Stimulated activated naive B cell treated with anti-CD40 and anti-IgM and Interleukin-4, amounts not matched to agents 10 μg/mL and 1 μg/mL and 100 μg/mL, for 72 hours (primary cell): ENCODE measurements at regions not wholly inside any gene's neighbourhood (a gene's known extent, or its start where the extent isn't known, plus 50 kb on each side); places are given as distances from the start of the nearest gene placed in this dataset.

Source experiments
- ATAC-seq, 2 donors: fragments of 150-1000 bp; cut with Tn5 transposase; replicated peaks; 2 replicates each; pipeline ENCODE4 v1.10.0; 2021; ENCODE audit warnings: moderate library complexity in 1 of 2
- DNase-seq: peaks from one replicate; pipeline ENCODE4 v3.0.0; 2021
- H3K27ac Mint-ChIP-seq: one replicate; pipeline ENCODE4 v1.8.0; 2022; ENCODE audit warnings: mild to moderate bottlenecking, mixed read lengths
- H3K27me3 Mint-ChIP-seq, 2 donors: one replicate each; pipeline ENCODE4 v1.8.0; 2022; ENCODE audit warnings: mixed read lengths in 2 of 2
- H3K36me3 Mint-ChIP-seq, 2 donors: one replicate each; pipeline ENCODE4 v1.8.0; 2022; ENCODE audit warnings: mixed read lengths in 2 of 2, mild to moderate bottlenecking in 1 of 2
- H3K4me1 Mint-ChIP-seq, 2 donors: one replicate each; pipeline ENCODE4 v1.8.0; 2022; ENCODE audit warnings: mixed read lengths in 2 of 2, mild to moderate bottlenecking in 1 of 2
- H3K4me3 Mint-ChIP-seq, 2 donors: one replicate each; pipeline ENCODE4 v1.8.0; 2022; ENCODE audit warnings: mild to moderate bottlenecking in 2 of 2, mixed read lengths in 2 of 2, moderate library complexity in 1 of 2
- H3K9me3 Mint-ChIP-seq, 2 donors: one replicate each; pipeline ENCODE4 v1.8.0; 2022; ENCODE audit warnings: mixed read lengths in 2 of 2, mild to moderate bottlenecking in 1 of 2

- ATAC-seq (no peak), DNase-seq (no peak)
- H3K4me3 Mint-ChIP-seq: no peak overlapping the region
- H3K9me3 Mint-ChIP-seq: peaks cover 4 to 9% of the 10 kb centered on the region in 2 donors
- H3K36me3 Mint-ChIP-seq: peaks cover 0 to 3% of the 10 kb centered on the region in 2 donors
- H3K4me1 Mint-ChIP-seq: no peaks in the 10 kb centered on the region
- H3K27me3 Mint-ChIP-seq: peaks cover 0 to 9% of the 10 kb centered on the region in 2 donors
- H3K27ac Mint-ChIP-seq: no peak overlapping the region
These were observed 183.8 kb upstream of the HTR2A start for GRCh38 chr13:47080621-47081020.

- Mint-ChIP-seq H3K27ac (no peak overlapping the region), H3K4me3 (no peak overlapping the region), H3K9me3 (peaks cover 15 to 24% of the 10 kb centered on the region in 2 donors), H3K4me1 (no peaks in the 10 kb centered on the region), H3K27me3 (peaks cover 8 to 23% of the 10 kb centered on the region in 2 donors), H3K36me3 (peaks cover 2 to 3% of the 10 kb centered on the region in 2 donors)
- no peak for ATAC-seq
- DNase-seq: no peak
These were observed 179.6 kb upstream of the HTR2A start for GRCh38 chr13:47076500-47076899.

- Mint-ChIP-seq H3K4me3 (no peak overlapping the region), H3K36me3 (no peaks in the 10 kb centered on the region), H3K4me1 (peaks cover 0 to 5% of the 10 kb centered on the region in 2 donors), H3K27me3 (peaks cover 22 to 24% of the 10 kb centered on the region in 2 donors), H3K27ac (no peak overlapping the region), H3K9me3 (peaks cover 2% of the 10 kb centered on the region in 2 donors)
- DNase-seq: no peak
- ATAC-seq: no peak
These were observed 172.3 kb upstream of the HTR2A start for GRCh38 chr13:47069133-47069532.

GRCh38 chr13:47067306-47067705, 170.5 kb upstream of the HTR2A start:
- H3K27ac Mint-ChIP-seq: no peak overlapping the region
- peaks cover 9 to 13% of the 10 kb centered on the region in 2 donors for H3K9me3 Mint-ChIP-seq
- ATAC-seq (no peak), DNase-seq (no peak)
- H3K27me3 Mint-ChIP-seq: peaks cover 24 to 31% of the 10 kb centered on the region in 2 donors
- H3K36me3 Mint-ChIP-seq: peaks cover 3 to 7% of the 10 kb centered on the region in 2 donors
- H3K4me3 Mint-ChIP-seq: no peak overlapping the region
- H3K4me1 Mint-ChIP-seq: peaks cover 0 to 5% of the 10 kb centered on the region in 2 donors

GRCh38 chr13:47066226-47066625, 169.4 kb upstream of the HTR2A start:
- ATAC-seq (peak in 1 of 2 donors; percentile 20), DNase-seq (no peak)
- peaks cover 18 to 28% of the 10 kb centered on the region in 2 donors for H3K27me3 Mint-ChIP-seq
- peaks cover 11 to 14% of the 10 kb centered on the region in 2 donors for H3K9me3 Mint-ChIP-seq
- no peak overlapping the region for H3K27ac Mint-ChIP-seq
- no peak overlapping the region for H3K4me3 Mint-ChIP-seq
- peaks cover 0 to 5% of the 10 kb centered on the region in 2 donors for H3K4me1 Mint-ChIP-seq
- H3K36me3 Mint-ChIP-seq: peaks cover 3 to 7% of the 10 kb centered on the region in 2 donors

- ATAC-seq (no peak), DNase-seq (no peak)
- peaks cover 0 to 5% of the 10 kb centered on the region in 2 donors for H3K4me1 Mint-ChIP-seq
- H3K36me3 Mint-ChIP-seq: peaks cover 3 to 7% of the 10 kb centered on the region in 2 donors
- peaks cover 13 to 24% of the 10 kb centered on the region in 2 donors for H3K27me3 Mint-ChIP-seq
- peaks cover 14 to 20% of the 10 kb centered on the region in 2 donors for H3K9me3 Mint-ChIP-seq
- no peak overlapping the region for H3K27ac Mint-ChIP-seq
- no peak overlapping the region for H3K4me3 Mint-ChIP-seq
These were observed 167.5 kb upstream of the HTR2A start for GRCh38 chr13:47064381-47064780.

- no peaks in the 10 kb centered on the region for H3K4me1 Mint-ChIP-seq
- no peak overlapping the region for H3K4me3 Mint-ChIP-seq
- H3K27me3 Mint-ChIP-seq: peaks cover 4 to 6% of the 10 kb centered on the region in 2 donors
- no peaks in the 10 kb centered on the region for H3K36me3 Mint-ChIP-seq
- ATAC-seq (no peak), DNase-seq (no peak)
- H3K9me3 Mint-ChIP-seq: peaks cover 5 to 6% of the 10 kb centered on the region in 2 donors
- no peak overlapping the region for H3K27ac Mint-ChIP-seq
These were observed 152.6 kb upstream of the HTR2A start for GRCh38 chr13:47049276-47049989.

GRCh38 chr13:47046706-47047105, 149.9 kb upstream of the HTR2A start:
- peaks cover 2 to 10% of the 10 kb centered on the region in 2 donors for H3K4me1 Mint-ChIP-seq
- H3K27me3 Mint-ChIP-seq: peaks cover 11 to 15% of the 10 kb centered on the region in 2 donors
- no peak overlapping the region for H3K27ac Mint-ChIP-seq
- H3K4me3 Mint-ChIP-seq: no peak overlapping the region
- no peaks in the 10 kb centered on the region for H3K36me3 Mint-ChIP-seq
- H3K9me3 Mint-ChIP-seq: peaks cover 5 to 6% of the 10 kb centered on the region in 2 donors
- DNase-seq (no peak), ATAC-seq (no peak)

- peaks cover 11 to 15% of the 10 kb centered on the region in 2 donors for H3K27me3 Mint-ChIP-seq
- no peak overlapping the region for H3K4me3 Mint-ChIP-seq
- peaks cover 2 to 10% of the 10 kb centered on the region in 2 donors for H3K4me1 Mint-ChIP-seq
- H3K9me3 Mint-ChIP-seq: no peaks in the 10 kb centered on the region
- ATAC-seq (no peak), DNase-seq (no peak)
- H3K27ac Mint-ChIP-seq: no peak overlapping the region
- H3K36me3 Mint-ChIP-seq: no peaks in the 10 kb centered on the region
These were observed 148.0 kb upstream of the HTR2A start for GRCh38 chr13:47044842-47045241.

GRCh38 chr13:47039106-47039505, 142.3 kb upstream of the HTR2A start:
- Mint-ChIP-seq H3K9me3 (no peaks in the 10 kb centered on the region), H3K36me3 (no peaks in the 10 kb centered on the region), H3K27me3 (peaks cover 9 to 16% of the 10 kb centered on the region in 2 donors), H3K27ac (no peak overlapping the region), H3K4me1 (peaks cover 8 to 17% of the 10 kb centered on the region in 2 donors), H3K4me3 (no peak overlapping the region)
- ATAC-seq (no peak), DNase-seq (no peak)

- Mint-ChIP-seq H3K9me3 (no peaks in the 10 kb centered on the region), H3K27me3 (peaks cover 5 to 14% of the 10 kb centered on the region in 2 donors), H3K4me1 (peaks cover 8 to 12% of the 10 kb centered on the region in 2 donors), H3K36me3 (no peaks in the 10 kb centered on the region), H3K4me3 (no peak overlapping the region), H3K27ac (no peak overlapping the region)
- ATAC-seq: no peak
- no peak for DNase-seq
These were observed 141.3 kb upstream of the HTR2A start for GRCh38 chr13:47038188-47038587.

GRCh38 chr13:47036294-47037008, 139.6 kb upstream of the HTR2A start:
- Mint-ChIP-seq H3K36me3 (no peaks in the 10 kb centered on the region), H3K9me3 (no peaks in the 10 kb centered on the region), H3K4me1 (peaks cover 8 to 13% of the 10 kb centered on the region in 2 donors), H3K4me3 (peak overlapping the region in 1 of 2 donors; percentile 5), H3K27me3 (peaks cover 10 to 17% of the 10 kb centered on the region in 2 donors), H3K27ac (peak overlapping the region; percentile 0)
- ATAC-seq (peak; percentile 99 to 100), DNase-seq (no peak)

GRCh38 chr13:47033216-47033615, 136.4 kb upstream of the HTR2A start:
- ATAC-seq: no peak
- H3K27me3 Mint-ChIP-seq: peaks cover 10 to 13% of the 10 kb centered on the region in 2 donors
- no peak for DNase-seq
- peaks cover 8 to 13% of the 10 kb centered on the region in 2 donors for H3K4me1 Mint-ChIP-seq
- H3K36me3 Mint-ChIP-seq: no peaks in the 10 kb centered on the region
- H3K9me3 Mint-ChIP-seq: no peaks in the 10 kb centered on the region
- H3K27ac Mint-ChIP-seq: no peak overlapping the region
- no peak overlapping the region for H3K4me3 Mint-ChIP-seq

GRCh38 chr13:47027780-47028437, 131.1 kb upstream of the HTR2A start:
- peaks cover 9 to 21% of the 10 kb centered on the region in 2 donors for H3K4me1 Mint-ChIP-seq
- ATAC-seq (no peak), DNase-seq (no peak)
- H3K36me3 Mint-ChIP-seq: no peaks in the 10 kb centered on the region
- peaks cover under 1 to 3% of the 10 kb centered on the region in 2 donors for H3K27me3 Mint-ChIP-seq
- no peaks in the 10 kb centered on the region for H3K9me3 Mint-ChIP-seq
- H3K4me3 Mint-ChIP-seq: no peak overlapping the region
- no peak overlapping the region for H3K27ac Mint-ChIP-seq
